ENCODE measurements at regions not wholly inside any gene's neighbourhood (a gene's known extent, or its start where the extent isn't known, plus 50 kb on each side); places are given as distances from the start of the nearest gene placed in this dataset.

- H3K4me1 ChIP-seq (ENCODE audit: control insufficient read depth in 4 of 4, insufficient read depth in 4 of 4, low read length in 3 of 4), result no peaks in the 10 kb centered on the region
- no peak overlapping the region for H3K4me3 ChIP-seq (ENCODE audit: low read depth in 1 of 3, low read length in 3 of 3)
- H3K27me3 ChIP-seq (ENCODE audit: control insufficient read depth in 4 of 4, insufficient read depth in 4 of 4, low read length in 3 of 4), result no peaks in the 10 kb centered on the region
- no peak overlapping the region for H3K27ac ChIP-seq (ENCODE audit: low read depth in 1 of 2, low read length in 2 of 2)
- 66% methylated on average over 2 of the region's 2 CpGs for WGBS
- H3K36me3 ChIP-seq (ENCODE audit: control insufficient read depth in 4 of 4, insufficient read depth in 3 of 4, low read depth in 1 of 4, low read length in 3 of 4), result no peaks in the 10 kb centered on the region
- no peaks in the 10 kb centered on the region for H3K9me3 ChIP-seq (ENCODE audit: control insufficient read depth in 4 of 4, low read length in 3 of 4)
- H3K9ac ChIP-seq (ENCODE audit: low read depth in 1 of 2, low read length in 2 of 2), result no peak overlapping the region
- no peak for TF ChIP-seq FOXA2 (IDR thresholded peaks at IDR 0.05)
- no peak for TF ChIP-seq RXRA (IDR thresholded peaks at IDR 0.05)
- no peak for TF ChIP-seq GABPA (IDR thresholded peaks at IDR 0.05 in 1 of 2, conservative IDR thresholded peaks at IDR 0.05 in 1 of 2)
- TF ChIP-seq JUND (IDR thresholded peaks at IDR 0.05), result no peak
- no peak for TF ChIP-seq MAX (IDR thresholded peaks at IDR 0.05)
- no peak for TF ChIP-seq HNF4A (conservative IDR thresholded peaks at IDR 0.05)
- no peak for TF ChIP-seq TAF1 (conservative IDR thresholded peaks at IDR 0.05)
- TF ChIP-seq EGR1 (IDR thresholded peaks at IDR 0.05; ENCODE audit: low read depth in 2 of 2), result no peak
- TF ChIP-seq ZBTB33 (IDR thresholded peaks at IDR 0.05), result no peak
- no peak for TF ChIP-seq RAD21 (IDR thresholded peaks at IDR 0.05)
- TF ChIP-seq CTCF (IDR thresholded peaks at IDR 0.05; ENCODE audit: low read depth, low read length, missing input control), result no peak
- no peak for TF ChIP-seq HNF4G (IDR thresholded peaks at IDR 0.05)
- no peak for TF ChIP-seq FOXA1 (IDR thresholded peaks at IDR 0.05)
- no peak for TF ChIP-seq SP1 (IDR thresholded peaks at IDR 0.05)
- no peak for TF ChIP-seq REST (IDR thresholded peaks at IDR 0.05)
- no peak for TF ChIP-seq YY1 (IDR thresholded peaks at IDR 0.05)
- no peak for TF ChIP-seq NR2F2 (IDR thresholded peaks at IDR 0.05)
- TF ChIP-seq ATF3 (IDR thresholded peaks at IDR 0.05), result no peak
- no peak for DNase-seq (ENCODE audit: low spot score)
Measured at GRCh38 chr13:62388515-62388914, 972.9 kb upstream of the PCDH20 start.

Measured in liver (tissue), 8 donors.